ENCODE measurements at regions not wholly inside any gene's neighbourhood (a gene's known extent, or its start where the extent isn't known, plus 50 kb on each side); places are given as distances from the start of the nearest gene placed in this dataset.

- no peak overlapping the region for H3K27ac ChIP-seq (ENCODE audit: control insufficient read depth, insufficient read depth, low read length)
- FAIRE-seq (peak; percentile 9), DNase-seq (ENCODE audit: low read depth, low spot score) (peak; percentile 32)
- H3K27me3 ChIP-seq (ENCODE audit: control insufficient read depth, extremely low read depth, insufficient read depth, low read length): no peaks in the 10 kb centered on the region
- no peaks in the 10 kb centered on the region for H3K9me1 ChIP-seq (ENCODE audit: control insufficient read depth, extremely low read depth, insufficient read depth, low read length)
- H3K9me3 ChIP-seq (ENCODE audit: control insufficient read depth, low read depth, low read length): no peaks in the 10 kb centered on the region
- H3K4me2 ChIP-seq (ENCODE audit: control insufficient read depth, extremely low read depth, insufficient read depth, low read depth, low read length): no peak overlapping the region
- H4K20me1 ChIP-seq (ENCODE audit: control insufficient read depth, extremely low read depth, insufficient read depth, low read length): no peaks in the 10 kb centered on the region
- no peak overlapping the region for H2AFZ ChIP-seq (ENCODE audit: control insufficient read depth, low read length)
- H3K79me2 ChIP-seq (ENCODE audit: control insufficient read depth, insufficient read depth, low read length): no peaks in the 10 kb centered on the region
- no peak overlapping the region for H3K9ac ChIP-seq (ENCODE audit: control insufficient read depth, extremely low read depth, insufficient read depth, low read length)
- TF ChIP-seq EZH2 (IDR thresholded peaks at IDR 0.05; ENCODE audit: low read length): no peak
- no peak for TF ChIP-seq CTCF (optimal IDR thresholded peaks at IDR 0.05 in 1 of 3, IDR thresholded peaks at IDR 0.05 in 1 of 3, conservative IDR thresholded peaks at IDR 0.05 in 1 of 3; ENCODE audit: extremely low read depth in 1 of 3, insufficient read depth in 2 of 3, low read length in 3 of 3)
- dilution Hi-C loops (cut with MboI; ENCODE audit: extremely low pct_ligation_motif_present, low sequenced_read_pairs): no loop called here
- no peaks in the 10 kb centered on the region for H3K36me3 ChIP-seq (ENCODE audit: control insufficient read depth in 2 of 2, extremely low read depth in 1 of 2, insufficient read depth in 2 of 2, low read length in 2 of 2)
- H3K4me3 ChIP-seq (ENCODE audit: control insufficient read depth in 2 of 3, extremely low read depth in 1 of 3, insufficient read depth in 2 of 3, low read depth in 1 of 3, low read length in 3 of 3): no peak overlapping the region
- H3K4me1 ChIP-seq (ENCODE audit: control insufficient read depth, extremely low read depth, insufficient read depth, low read length): no peaks in the 10 kb centered on the region
Measured at GRCh38 chr6:76792394-76792793, 670.9 kb downstream of the HTR1B start.

GRCh38 chr6:76790881-76791280 lies 672.4 kb downstream of the HTR1B start:
- no peaks in the 10 kb centered on the region for H4K20me1 ChIP-seq (ENCODE audit: control insufficient read depth, extremely low read depth, insufficient read depth, low read length)
- dilution Hi-C loops (cut with MboI; ENCODE audit: extremely low pct_ligation_motif_present, low sequenced_read_pairs): no loop called here
- H3K36me3 ChIP-seq (ENCODE audit: control insufficient read depth in 2 of 2, extremely low read depth in 1 of 2, insufficient read depth in 2 of 2, low read length in 2 of 2): no peaks in the 10 kb centered on the region
- no peak overlapping the region for H3K27ac ChIP-seq (ENCODE audit: control insufficient read depth, insufficient read depth, low read length)
- H3K4me1 ChIP-seq (ENCODE audit: control insufficient read depth, extremely low read depth, insufficient read depth, low read length): no peaks in the 10 kb centered on the region
- no peaks in the 10 kb centered on the region for H3K27me3 ChIP-seq (ENCODE audit: control insufficient read depth, extremely low read depth, insufficient read depth, low read length)
- no peak overlapping the region for H3K4me2 ChIP-seq (ENCODE audit: control insufficient read depth, extremely low read depth, insufficient read depth, low read depth, low read length)
- H3K9me1 ChIP-seq (ENCODE audit: control insufficient read depth, extremely low read depth, insufficient read depth, low read length): no peaks in the 10 kb centered on the region
- no peak for TF ChIP-seq EZH2 (IDR thresholded peaks at IDR 0.05; ENCODE audit: low read length)
- TF ChIP-seq CTCF (optimal IDR thresholded peaks at IDR 0.05 in 1 of 3, IDR thresholded peaks at IDR 0.05 in 1 of 3, conservative IDR thresholded peaks at IDR 0.05 in 1 of 3; ENCODE audit: extremely low read depth in 1 of 3, insufficient read depth in 2 of 3, low read length in 3 of 3): no peak
- no peaks in the 10 kb centered on the region for H3K79me2 ChIP-seq (ENCODE audit: control insufficient read depth, insufficient read depth, low read length)
- no peak overlapping the region for H2AFZ ChIP-seq (ENCODE audit: control insufficient read depth, low read length)
- H3K9me3 ChIP-seq (ENCODE audit: control insufficient read depth, low read depth, low read length): no peaks in the 10 kb centered on the region
- DNase-seq (ENCODE audit: low read depth, low spot score) (no peak), FAIRE-seq (no peak)
- no peak overlapping the region for H3K4me3 ChIP-seq (ENCODE audit: control insufficient read depth in 2 of 3, extremely low read depth in 1 of 3, insufficient read depth in 2 of 3, low read depth in 1 of 3, low read length in 3 of 3)
- H3K9ac ChIP-seq (ENCODE audit: control insufficient read depth, extremely low read depth, insufficient read depth, low read length): no peak overlapping the region

All from keratinocyte (primary cell).